ENCODE measurements at regions not wholly inside any gene's neighbourhood (a gene's known extent, or its start where the extent isn't known, plus 50 kb on each side); places are given as distances from the start of the nearest gene placed in this dataset.
"Not testable (repeated sequence)": the region's sequence is repeated elsewhere in the genome, so short reads cannot be mapped to it uniquely, and the experiment has no call there.

- no peak for DNase-seq
Measured at GRCh38 chr3:22836131-22836530, 367.0 kb upstream of the UBE2E2 start.

- DNase-seq: no peak
Measured at GRCh38 chr3:22843854-22844253, 359.3 kb upstream of the UBE2E2 start.

GRCh38 chr3:22846566-22846965, 356.6 kb upstream of the UBE2E2 start:
- no peak for DNase-seq

- DNase-seq: not testable (repeated sequence)
Measured at GRCh38 chr3:22849583-22849982, 353.5 kb upstream of the UBE2E2 start.

GRCh38 chr3:22856811-22857210, 346.3 kb upstream of the UBE2E2 start:
- DNase-seq: no peak

GRCh38 chr3:22858486-22858885, 344.6 kb upstream of the UBE2E2 start:
- DNase-seq: no peak

GRCh38 chr3:22859618-22860017, 343.5 kb upstream of the UBE2E2 start:
- no peak for DNase-seq

- DNase-seq: no peak
Measured at GRCh38 chr3:22861426-22861825, 341.7 kb upstream of the UBE2E2 start.

GRCh38 chr3:22862111-22862510, 341.0 kb upstream of the UBE2E2 start:
- DNase-seq: no peak

GRCh38 chr3:22882834-22883233, 320.3 kb upstream of the UBE2E2 start:
- not testable (repeated sequence) for DNase-seq

- no peak for DNase-seq
Measured at GRCh38 chr3:22885039-22885438, 318.1 kb upstream of the UBE2E2 start.

GRCh38 chr3:22885574-22886341, 317.4 kb upstream of the UBE2E2 start:
- no peak for DNase-seq

GRCh38 chr3:22886439-22887068, 316.6 kb upstream of the UBE2E2 start:
- no peak for DNase-seq

GRCh38 chr3:22887664-22888291, 315.3 kb upstream of the UBE2E2 start:
- no peak for DNase-seq

GRCh38 chr3:22893101-22893500, 310.0 kb upstream of the UBE2E2 start:
- DNase-seq: no peak

- no peak for DNase-seq
Measured at GRCh38 chr3:22893644-22894325, 309.3 kb upstream of the UBE2E2 start.

- no peak for DNase-seq
Measured at GRCh38 chr3:22894865-22895264, 308.3 kb upstream of the UBE2E2 start.

GRCh38 chr3:22895671-22896070, 307.5 kb upstream of the UBE2E2 start:
- no peak for DNase-seq

GRCh38 chr3:22898558-22898957, 304.6 kb upstream of the UBE2E2 start:
- no peak for DNase-seq

- no peak for DNase-seq
Measured at GRCh38 chr3:22899441-22899840, 303.7 kb upstream of the UBE2E2 start.

GRCh38 chr3:22900296-22900695, 302.8 kb upstream of the UBE2E2 start:
- DNase-seq: no peak

- DNase-seq: no peak
Measured at GRCh38 chr3:22901684-22902083, 301.4 kb upstream of the UBE2E2 start.

GRCh38 chr3:22907161-22907780, 295.9 kb upstream of the UBE2E2 start:
- no peak for DNase-seq
